HG02938 (cell line): ENCODE measurements at regions not wholly inside any gene's neighbourhood (a gene's known extent, or its start where the extent isn't known, plus 50 kb on each side); places are given as distances from the start of the nearest gene placed in this dataset.

Experiments
- ATAC-seq: cut with Tn5 transposase; IDR thresholded peaks from one replicate; pipeline ENCODE4 v1.9.1; 2021; ENCODE audit warnings: mild to moderate bottlenecking, moderate library complexity; ENCODE audit not compliant: unreplicated experiment

DNA sequence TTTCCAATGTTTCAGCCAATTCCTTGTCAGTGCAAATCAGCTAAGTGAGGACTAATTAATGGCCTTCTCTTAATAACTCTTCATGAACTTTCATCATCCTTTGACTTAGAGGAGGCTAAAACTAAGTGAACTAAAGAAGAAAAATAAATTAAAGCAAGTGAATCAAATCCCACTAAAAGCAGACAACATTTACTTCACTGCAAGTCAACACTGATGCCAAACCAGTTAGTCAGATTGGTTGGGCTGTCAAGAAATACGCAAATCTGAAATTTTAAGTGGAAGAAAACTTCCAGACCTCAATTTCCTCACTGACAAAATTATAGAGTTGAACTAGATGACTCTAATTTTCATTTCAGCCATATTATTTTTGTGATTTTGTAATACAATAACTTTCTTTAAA is 137.2 kb upstream of the PRLR start:
- no peak for ATAC-seq

DNA sequence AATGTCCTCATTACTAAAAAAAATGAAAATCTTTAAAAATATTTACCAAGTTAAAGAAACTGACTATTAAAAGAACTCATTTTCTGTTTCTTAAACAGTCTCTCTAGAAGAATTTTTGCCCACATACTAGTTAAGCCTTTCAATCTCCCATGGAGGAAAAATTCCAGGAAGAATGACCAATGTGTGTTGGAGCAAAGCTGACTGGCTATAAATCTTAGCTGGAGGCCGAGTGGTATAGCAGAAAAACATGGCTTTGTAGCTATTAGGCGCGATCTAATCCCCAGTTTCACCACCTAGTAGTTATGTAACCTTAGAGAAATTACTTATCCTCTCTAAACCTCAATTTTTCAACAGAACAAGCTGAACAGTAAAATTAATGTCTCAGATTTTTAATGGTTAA is 135.5 kb upstream of the PRLR start:
- ATAC-seq, result no peak

DNA sequence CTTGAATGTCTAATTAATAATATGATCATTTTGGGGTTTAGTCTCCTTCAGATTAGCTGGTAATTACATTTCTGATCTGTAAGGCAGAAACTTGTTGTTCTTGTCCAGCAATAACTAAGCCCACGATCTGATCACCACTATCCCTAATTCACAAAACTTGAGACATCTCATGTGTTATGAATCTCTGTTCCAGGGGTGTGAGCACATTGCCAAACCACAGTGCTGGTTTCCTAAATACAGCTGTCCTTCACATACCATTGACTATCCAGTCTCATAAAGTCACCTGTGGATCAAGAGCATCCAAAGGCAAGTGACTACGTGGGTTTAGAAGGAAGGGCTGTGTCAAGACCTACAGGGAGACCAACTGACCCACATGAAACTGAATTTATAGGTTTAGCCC is 134.1 kb upstream of the PRLR start:
- ATAC-seq, result no peak

DNA sequence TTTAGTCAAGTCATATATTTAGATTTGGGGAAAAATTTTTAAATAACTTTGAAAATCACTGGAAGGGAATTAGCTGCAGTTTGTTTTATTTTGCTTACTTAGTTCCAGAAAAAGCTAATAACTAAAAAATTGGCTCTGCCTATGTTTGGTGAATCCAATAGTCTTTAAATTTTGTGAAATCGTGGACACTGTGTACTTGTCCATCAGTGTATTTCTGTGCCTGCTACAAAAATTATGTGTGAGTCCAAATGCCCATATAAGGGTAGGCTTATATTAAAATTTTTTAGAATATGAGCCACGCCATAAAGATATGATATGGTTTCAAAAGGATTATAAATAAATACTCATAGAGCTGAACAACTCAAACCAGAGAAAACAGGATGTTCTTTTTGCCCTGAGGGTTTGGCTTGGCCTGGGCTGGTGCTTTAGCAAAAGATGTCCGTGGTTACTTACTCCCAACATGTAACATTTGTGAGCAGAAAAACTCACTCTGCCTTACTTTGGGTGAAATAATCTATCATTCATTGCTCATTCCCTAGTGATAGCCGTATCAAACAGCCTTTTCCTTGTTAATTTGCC is 133.2 kb upstream of the PRLR start:
- no peak for ATAC-seq

DNA sequence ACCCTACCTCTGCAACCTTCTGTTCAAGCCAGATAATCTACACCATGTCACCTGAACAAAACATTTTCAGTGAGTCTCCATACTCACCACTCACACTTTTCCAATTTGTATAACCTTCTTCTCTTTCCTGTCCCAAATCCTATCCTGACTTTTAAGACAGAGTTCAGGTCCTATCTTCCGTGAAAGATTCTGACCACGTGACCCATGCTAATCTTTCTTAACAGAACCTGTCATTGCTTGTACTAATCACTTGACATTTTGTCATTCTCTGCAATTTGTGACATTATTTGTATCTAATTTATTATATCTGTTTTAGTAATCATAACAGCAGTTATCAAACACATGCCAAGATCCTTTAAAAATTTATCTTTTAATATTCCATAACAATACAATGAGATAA is 132.5 kb upstream of the PRLR start:
- ATAC-seq, result no peak

DNA sequence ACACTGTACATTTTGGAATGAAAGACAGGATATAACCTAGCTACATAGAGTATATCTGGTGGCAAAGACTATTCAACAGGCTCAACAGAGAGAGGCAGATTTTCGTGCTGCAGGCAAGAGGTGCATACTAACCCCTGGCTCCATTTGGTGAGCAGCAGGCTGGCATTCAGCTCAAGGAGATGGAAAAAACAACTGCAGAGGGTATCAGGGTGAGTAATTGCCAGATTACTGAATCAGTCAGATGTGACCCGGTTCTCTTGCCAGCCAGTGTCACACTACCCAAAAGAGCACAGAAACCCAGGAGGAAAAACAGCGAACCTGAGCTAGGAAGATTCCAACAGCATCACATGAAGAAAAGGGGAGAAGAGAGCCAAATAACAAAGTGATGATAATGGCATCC is 130.4 kb upstream of the PRLR start:
- ATAC-seq, result no peak

DNA sequence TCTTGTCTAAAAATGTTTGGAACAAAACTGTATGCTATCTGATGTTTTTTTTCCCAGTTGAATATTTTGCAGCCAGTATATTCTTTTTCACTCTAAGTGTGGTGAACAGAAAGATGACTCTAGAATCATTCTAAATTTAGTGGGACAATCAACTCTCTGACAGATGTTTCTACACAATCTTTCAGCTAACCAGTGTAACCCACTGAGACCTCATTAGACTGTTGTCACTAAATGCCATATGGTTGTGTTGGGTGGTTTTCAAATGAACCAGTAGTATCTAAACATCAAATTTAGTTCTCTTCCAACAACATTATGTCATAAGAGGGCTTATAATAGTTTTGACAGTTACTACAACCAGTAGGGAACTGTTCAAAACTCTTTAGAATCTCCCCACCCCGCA is 129.6 kb upstream of the PRLR start:
- ATAC-seq, result no peak

DNA sequence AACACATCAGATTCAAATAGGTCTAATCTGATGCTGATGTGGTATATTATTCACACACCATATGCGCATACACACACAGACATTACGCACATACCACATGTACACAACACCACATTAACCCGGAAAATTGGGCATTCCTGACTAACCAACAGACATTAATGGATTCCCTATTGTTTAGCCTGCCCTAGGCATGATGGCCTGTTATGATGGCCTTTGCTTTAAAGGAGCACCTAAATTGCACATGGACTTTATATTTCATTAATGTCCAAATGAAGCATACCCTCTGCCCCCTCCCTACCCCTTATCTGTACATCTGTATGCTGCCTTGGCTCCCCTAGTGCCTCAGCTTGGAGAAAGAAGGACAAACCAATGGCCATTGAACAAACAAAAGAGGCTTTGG is 127.7 kb upstream of the PRLR start:
- ATAC-seq, result no peak

DNA sequence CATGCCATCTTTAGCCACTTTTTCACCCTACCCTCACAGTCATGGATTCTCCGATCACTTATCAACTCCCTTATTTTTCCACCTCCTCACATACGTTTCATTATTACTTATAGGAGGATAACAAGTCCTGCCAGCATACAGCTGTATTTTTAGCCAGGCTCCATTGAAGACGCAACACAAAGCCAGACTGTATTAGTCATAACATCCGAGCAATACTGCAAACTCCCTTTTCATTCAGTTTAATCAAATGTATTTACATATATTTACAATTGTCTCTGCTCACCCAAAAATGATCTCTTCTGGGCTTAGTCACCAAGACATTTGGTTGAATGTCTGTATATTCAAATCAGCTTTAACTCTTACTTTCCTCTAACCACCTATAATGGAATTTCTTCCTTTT is 126.4 kb upstream of the PRLR start:
- no peak for ATAC-seq

DNA sequence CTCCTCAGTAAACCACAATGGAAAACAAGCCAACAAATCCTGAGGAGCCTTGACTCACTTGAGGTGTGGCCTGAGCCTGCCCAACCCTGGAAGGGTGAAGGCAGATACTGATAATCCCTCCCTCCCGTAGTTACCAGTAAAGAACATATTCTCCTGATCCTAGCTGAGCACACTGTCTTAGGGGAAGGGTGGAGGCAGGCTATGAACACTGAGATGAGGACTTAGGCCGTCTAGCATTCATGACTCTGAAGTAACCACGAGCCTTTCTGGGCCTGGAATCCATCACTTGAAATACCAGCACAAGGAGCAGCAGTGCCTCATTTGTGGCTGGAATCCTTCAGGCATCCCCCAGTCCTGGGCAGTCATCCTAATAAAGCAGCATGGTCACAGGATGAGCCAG is 124.5 kb upstream of the PRLR start:
- no peak for ATAC-seq

DNA sequence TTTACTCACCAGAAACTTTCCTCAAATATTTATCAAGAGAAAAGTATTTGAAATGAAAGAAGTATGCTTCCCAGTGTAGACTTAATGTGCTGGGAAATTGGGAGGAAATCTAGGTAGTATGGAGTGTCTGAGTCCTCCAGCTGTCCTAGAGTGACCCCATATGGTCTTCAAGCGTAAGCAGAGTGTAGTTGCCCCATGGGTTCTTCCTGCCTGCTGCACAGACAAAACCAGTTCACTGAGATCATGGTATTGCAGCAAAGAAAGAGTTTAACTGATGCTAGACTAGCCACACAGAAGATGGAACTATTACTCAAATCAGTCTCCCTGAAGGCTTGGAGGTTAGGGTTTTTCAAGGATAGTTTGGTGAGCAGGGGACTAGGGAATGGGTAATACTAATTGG is 114.9 kb upstream of the PRLR start:
- ATAC-seq, result no peak

DNA sequence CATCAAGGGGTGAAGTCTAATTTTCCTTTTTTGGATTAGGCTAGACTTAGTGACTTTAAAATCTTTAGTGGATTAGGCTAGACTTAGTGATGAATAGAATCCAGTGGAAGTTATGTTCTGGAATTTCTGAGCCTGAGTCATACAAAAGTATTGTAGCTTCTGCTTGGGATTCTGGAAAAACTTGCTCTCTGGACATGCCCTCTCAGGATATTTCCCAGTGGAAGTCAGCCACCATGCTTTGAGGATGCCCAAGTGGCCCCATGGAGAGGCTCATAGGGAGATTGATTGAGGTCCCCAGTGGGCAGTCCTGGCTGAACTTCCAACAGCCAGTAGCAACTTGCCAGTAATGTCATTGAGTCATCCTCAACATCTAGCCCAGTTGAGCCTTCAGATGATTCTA is 112.4 kb upstream of the PRLR start:
- ATAC-seq, result no peak

DNA sequence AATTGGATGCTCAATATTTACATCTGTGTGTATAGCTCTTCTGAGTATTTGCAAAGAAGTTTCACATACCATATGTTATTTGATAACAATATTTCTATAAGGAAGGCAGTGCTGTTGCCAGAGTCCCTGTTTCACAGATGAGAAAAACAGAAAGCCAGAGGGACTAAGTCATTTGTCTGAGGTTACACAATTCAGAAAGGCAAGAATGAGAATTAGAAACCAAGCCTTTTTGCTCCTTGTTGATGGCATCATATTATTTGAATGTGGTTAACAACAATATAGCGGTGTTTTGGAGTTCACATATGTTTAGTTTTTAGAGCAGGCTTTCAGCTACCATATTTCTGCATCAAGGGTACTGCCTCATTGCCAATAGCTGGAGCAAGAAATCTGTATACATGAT is 110.9 kb upstream of the PRLR start:
- ATAC-seq, result no peak

DNA sequence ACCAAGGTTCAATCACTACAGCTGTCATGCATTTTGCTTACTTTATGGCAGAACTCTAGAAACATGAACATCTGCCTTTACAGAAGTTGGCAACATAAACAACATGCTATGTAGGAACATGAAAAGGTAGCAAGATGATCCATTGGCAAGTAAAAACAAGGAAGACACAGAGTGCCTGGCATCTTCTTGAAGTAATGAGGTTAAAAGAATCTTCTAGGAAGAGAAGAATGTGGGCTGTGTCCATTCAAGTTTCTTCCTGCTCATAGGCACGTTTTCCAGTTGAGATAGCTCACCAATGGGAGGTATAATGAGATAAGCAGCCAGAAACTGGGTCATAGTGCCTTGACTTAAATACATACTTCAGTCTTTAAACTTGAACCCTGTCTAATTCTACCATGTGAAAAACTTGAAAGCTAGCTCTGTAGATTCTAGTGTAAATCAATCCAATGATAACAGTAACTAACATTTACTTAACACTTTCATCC is 109.4 kb upstream of the PRLR start:
- no peak for ATAC-seq

DNA sequence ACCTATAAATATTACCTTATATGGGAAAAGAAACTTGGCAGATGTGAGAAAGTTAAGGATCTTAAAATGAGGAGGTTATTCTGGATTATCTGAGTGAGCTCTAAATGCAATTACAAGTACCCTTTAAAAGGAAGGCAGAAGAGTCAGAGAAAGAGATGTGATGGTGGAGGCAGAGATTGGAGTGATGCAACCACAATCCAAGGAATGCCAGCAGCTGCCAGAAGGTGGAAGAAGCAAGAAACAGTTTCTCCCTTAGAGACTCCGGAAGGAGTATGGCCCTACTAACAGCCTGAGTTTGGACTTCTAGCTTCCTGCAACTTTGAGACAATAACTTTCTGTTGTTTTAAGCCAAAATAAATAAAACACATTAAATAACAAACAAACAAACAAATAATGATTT is 108.7 kb upstream of the PRLR start:
- ATAC-seq, result no peak

DNA sequence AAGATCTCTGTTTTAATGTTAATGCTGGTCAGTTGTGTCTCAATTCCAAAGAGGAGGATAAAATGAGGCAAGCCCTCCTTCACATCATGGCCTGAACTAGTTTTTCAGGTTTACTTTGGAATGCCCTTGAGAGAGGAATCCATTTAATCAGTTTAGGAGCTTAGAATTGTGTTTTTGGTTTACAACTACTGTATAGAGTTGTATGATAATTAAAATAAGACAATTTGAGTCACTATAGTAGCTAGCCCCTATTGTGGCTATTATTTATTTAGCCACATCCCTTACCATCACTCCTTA is 107.8 kb upstream of the PRLR start:
- ATAC-seq, result no peak

DNA sequence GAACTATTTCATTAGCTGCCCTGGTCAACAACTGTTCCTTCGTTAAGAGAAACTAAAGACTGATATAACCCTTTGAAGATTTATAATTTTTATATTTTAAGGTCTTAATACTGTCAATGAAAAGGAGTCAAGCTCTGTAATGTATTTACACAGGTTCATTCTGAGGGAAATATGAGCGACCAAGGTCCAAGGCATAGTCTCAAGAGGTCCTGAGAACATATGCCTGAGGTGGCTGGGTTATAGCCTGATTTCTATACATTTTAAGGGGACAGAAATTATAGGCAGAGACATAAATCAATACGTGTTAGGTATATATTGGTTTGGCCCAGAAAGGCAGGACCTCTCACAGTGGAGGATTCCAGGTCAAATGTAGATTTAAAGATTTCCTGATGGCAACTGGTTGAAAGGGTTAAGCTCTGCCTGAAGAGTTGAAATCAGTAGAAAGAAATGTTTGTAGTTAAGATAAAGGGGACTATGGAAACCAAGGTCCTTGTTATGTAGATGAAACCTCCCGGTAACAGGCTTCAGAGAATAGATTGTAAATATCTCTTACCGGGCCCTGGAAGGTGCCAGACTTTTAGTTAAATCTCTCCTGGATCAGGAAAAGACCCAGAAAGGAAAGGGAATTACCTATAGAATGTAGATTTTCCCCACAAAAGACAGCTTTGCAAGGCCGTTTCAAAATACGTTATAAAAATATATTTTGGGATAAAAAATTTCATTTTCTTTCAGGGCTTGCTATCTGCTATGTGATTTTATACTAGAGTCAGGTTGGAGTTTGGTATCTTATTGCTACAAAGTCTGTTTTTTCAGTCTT is 107.3 kb upstream of the PRLR start:
- no peak for ATAC-seq

DNA sequence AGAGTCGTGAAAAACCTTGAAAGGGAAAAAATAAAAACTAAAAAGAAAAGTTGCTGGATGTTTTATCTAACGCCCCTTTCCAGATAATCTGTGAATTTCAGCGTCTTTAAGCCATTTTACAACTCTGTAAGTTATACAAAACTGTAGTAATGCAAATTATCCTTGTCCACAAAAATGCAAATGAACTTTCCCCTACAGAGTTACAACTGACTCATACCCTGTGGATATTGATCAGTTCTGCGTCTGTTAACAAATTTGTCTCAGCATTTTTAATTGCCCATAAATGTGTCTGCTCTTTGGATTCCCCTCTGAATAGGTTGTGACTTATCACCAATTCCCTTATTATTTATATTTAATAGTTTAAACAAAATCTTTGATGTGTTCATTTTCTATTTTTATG is 105.9 kb upstream of the PRLR start:
- ATAC-seq, result no peak

DNA sequence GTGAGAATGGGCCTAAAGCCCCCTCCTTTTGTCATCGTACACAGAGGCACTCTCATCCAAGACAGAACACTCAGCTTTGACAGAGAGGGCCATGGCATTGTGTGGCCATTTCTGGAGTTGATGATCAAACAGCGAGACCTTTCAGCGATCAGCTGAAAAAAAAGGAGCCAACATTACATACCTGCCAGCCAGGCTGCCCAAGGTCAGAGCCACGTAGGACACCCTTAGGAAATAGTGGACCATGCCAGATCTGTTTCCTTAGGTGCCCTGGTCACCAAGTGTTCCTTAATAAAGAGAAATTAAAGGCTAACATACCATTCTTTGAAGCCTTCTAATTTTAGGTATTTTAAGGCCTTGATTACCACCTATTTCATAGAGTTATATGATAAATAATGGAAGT is 105.5 kb upstream of the PRLR start:
- no peak for ATAC-seq

DNA sequence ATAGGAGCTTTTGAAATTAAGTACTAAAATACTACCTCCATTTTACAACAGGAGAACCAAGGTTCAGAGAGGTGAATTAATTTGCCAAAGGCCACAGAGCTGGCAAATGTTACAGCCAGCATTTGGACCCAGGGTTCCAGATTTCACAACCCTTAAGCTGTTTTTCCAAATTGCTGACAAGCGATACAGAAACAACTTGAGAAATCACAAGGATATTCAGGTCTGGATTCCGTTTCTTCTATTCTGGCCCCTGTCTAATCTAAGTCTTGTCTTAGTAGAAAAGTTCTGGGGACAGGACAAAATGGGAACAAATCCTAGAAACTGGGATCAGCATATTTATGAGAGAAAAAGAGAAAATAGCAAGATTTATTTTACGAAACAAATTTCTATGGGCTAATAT is 103.1 kb upstream of the PRLR start:
- ATAC-seq, result no peak

DNA sequence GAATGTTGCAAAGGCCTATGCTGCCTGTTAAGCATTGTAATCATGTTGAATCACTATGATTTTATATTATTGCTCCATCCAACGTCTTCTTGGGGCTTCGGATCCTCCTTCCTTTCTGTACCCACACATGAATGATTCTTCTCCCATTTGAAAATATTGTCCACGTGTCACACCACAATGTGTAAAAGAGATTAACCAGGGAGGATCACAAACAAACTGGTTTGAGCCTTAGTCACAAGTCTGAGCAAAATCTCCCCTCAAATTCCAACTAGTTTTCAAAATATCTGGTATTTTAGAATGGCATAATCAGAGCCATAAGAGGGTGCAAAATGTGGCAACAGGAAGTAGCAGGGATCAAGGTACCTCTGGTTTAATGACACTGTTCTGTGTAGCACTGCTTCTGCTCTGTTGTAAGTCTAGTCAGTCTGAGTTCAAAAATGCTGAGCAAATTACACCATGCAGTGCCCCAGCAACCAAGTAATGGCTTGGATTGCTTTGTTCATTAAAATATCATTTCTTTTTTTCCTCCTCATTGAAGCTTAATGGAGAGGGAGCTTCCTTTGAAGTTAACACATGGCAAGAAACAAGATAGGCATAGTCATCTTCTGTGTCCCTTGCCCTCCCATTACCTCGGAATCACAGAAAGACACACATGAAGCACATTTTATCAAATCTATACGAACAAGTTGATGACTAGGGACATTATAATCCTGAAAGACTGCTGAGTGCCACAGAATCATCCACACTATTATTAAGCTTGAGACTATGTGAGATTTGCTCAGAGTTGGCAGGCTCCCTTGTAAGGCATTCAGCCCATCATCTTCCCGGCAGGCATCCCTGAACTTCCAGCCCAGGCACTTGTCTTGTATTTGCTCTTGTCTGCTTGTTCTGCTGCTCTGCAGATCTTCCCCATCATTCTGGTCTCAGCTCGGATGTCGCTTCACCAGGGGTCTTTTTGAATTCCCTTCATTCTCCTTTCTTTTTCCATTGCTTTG is 102.0 kb upstream of the PRLR start:
- ATAC-seq, result no peak

DNA sequence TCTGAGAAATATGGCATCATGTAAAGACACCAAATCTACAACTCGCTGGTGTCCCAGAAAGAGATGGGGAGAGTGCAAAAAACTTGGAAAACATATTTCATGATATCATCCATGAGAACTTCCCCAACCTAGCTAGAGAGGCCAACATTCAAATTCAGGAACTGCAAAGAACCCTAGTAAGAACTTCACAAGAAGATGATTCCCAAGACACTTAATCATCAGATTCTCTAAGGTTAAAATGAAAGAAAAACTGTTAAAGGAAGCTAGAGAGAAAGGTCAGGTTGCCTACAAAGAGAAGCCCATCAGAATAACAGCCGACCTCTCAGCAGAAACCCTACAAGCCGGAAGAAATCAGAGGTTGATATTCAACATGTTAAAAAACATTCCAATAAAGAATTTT is 95.5 kb upstream of the PRLR start:
- no peak for ATAC-seq
